CD1c-positive myeloid dendritic cell (primary cell): ENCODE measurements at regions not wholly inside any gene's neighbourhood (a gene's known extent, or its start where the extent isn't known, plus 50 kb on each side); places are given as distances from the start of the nearest gene placed in this dataset.
"Not testable (repeated sequence)": the region's sequence is repeated elsewhere in the genome, so short reads cannot be mapped to it uniquely, and the experiment has no call there.

Experiments used
- DNase-seq: peaks from one replicate; pipeline ENCODE4 v3.0.0-alpha.2; 2016; ENCODE audit errors: extremely low spot score

DNA sequence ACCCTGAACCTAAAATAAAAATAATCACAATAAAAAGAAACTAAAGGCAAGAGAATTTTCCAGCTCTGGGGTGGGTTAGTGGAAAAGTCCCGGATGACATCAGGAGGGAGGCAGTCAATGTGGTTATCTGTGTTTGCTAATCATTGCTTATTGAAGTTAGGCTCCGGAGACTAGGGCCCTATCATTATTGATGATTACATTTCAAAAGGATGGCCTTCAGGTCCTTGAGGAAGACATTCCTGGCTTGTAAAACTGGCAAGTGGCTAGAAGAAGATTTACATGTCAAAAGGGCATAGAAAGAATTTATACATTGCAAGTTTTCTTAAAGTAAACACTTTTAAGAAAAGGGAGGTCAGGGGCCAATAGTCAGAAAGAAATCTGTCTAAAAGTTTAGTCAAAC is 123.4 kb downstream of the POSTN start:
- no peak for DNase-seq

DNA sequence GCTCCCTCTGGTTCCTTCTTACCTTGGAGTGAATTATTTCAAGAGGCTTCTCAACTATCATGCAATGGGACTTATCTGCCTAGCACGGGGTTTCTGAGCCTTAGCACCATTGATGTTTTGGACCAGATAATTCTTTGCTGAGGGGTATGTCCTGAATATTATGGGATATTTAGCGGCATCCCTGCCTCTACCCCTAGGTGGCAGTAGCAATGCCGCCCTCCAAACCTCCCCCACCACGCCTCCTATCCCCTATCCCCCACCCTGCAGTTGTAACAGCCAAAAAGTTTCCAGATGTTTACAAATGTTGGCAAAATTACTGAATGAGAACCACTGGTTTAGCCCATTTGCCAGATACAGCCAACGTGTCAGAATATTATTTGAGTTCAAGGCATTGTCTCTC is 125.5 kb downstream of the POSTN start:
- no peak for DNase-seq

DNA sequence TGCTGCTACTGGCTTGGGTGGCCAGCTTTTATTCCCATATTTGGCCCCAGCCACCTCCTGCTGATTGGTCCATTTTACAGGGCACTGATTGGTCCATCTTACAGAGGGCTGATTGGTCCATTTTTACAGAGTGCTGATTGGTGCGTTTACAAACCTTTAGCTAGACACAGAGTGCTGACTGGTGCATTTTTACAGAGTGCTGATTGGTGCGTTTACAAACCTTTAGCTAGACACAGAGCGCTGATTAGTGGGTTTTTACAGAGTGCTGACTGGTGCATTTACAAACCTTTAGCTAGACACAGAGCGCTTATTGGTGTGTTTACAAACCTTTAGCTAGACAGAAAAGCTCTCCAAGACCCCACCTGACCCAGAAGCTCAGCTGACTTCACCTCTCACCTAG is 126.3 kb downstream of the POSTN start:
- not testable (repeated sequence) for DNase-seq

DNA sequence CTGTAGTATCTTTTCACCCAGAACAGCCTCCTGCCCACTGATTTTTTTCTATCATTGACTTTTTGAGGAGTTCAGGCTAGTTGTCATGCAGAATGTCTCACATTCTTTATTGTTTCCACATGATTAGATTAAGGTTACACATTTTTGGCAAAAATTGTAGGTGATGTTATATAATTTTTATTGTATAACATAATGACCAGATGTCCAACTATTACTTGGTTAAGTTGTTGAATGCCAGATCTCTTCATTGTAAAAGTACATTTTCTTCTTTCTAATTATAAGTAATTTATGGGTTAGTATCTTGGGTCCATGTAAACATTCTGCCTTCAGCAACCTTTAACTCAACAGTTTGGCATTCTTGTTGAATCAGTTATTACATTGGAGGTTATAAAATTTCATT is 138.4 kb downstream of the POSTN start:
- DNase-seq, result no peak

DNA sequence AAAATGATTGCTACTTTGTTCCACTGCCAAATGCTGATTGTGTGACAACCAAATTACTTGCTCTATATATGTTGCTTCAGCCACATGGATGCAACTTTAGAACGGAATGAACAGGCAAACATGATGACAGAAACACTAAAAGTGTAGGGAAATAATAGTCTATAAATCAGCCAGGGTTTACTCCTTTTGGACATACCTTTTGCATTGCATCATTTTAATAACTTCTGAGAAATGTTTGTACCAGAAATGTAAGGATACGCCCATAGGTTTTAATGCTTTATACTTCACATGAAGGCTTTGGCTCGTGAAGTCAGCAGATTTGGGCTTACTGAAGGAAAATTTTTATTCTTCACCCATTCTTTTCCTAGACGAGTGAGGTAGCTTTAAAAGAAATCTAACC is 141.0 kb downstream of the POSTN start:
- DNase-seq, result no peak

DNA sequence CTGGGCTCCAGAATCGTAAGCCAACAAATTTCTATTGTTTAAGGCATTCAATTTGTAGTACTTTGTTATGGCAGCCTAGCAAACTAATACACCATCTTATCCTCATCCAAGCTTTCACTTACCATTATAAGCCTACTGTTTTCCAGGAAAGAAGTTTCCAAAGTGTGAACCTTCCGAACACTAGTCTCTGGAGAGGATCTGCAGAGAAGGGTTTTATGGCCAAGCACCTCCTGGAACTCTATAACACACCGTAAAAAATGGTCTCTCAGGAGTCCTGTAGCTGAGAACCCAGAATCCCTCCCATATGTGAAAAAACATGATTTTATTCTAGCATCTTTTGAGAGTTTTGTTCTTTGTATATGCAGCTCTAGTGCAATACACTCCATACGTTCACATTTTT is 142.1 kb downstream of the POSTN start:
- no peak for DNase-seq

DNA sequence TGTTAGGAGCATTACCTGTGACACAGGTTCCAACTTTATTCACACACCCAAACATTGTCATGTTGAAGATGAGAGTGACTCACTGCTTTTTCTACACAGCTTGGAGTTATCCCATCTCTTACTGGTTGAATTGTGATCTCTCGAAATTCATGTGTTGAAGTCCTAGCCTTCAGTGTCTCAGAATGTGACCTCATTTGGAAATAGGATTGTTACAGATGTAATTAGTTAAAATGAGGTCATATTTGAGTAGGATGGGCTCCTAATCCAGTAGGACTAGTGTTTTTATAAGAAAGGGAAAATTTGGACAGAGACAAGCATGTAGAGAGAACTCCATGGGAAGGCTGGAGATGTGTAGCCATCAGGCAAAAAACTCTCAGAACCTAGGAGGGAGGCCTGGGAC is 142.5 kb downstream of the POSTN start:
- no peak for DNase-seq

DNA sequence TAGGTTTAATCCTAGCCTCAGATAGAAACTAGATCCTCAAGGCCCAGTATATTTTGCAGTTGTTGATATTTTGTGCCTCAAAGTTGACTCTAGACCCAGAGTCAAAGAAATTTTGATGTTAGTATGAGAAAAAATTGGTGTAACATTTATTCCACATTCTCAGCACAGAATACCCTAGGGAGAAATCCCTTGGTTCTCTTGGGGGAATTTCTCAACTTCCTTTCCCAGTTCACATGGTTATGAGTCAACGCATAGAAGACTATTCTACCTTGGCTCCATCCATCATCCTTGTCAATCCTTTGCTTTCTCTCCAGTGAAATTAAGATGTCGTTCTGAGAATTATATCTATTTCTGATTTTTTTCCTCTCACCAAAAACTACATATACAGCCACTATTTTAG is 145.3 kb downstream of the POSTN start:
- no peak for DNase-seq

DNA sequence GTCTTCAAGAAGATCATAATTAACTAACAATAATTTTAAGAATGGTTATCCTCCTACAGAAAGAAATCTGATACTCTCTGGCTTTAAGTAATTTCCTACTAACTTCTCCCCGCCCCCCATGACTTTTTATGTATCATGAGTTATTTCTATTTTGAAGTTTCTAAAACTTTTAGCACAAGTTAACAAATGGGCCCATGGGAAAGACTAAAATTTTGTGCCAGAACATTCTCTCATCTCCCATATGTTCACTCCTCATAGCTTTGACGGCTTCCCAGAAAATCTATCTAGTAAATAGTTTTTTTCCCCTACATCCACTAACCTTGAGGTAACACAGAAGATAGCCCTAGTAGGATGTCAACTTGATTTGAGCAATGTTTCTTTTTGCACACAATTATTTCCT is 148.3 kb downstream of the POSTN start:
- DNase-seq, result no peak

DNA sequence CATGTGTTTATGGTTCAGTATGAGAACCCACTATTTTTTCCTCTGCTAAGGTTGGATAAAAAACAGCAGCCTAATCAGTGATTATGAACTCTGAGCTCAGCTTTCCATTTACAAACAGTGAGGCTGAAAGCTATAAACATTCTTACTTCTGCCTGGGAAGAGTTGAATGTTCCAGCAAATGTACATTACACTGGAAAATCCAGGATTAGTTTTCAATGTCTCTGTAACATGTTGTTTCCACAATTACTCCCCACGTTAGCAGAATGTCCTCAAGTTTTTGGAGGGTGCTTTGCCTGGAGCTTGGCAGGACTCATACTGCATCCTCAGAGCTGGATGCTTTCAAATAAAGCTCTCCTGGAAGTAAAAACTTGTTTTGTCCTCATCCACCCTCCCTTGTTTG is 150.4 kb downstream of the POSTN start:
- DNase-seq, result no peak

DNA sequence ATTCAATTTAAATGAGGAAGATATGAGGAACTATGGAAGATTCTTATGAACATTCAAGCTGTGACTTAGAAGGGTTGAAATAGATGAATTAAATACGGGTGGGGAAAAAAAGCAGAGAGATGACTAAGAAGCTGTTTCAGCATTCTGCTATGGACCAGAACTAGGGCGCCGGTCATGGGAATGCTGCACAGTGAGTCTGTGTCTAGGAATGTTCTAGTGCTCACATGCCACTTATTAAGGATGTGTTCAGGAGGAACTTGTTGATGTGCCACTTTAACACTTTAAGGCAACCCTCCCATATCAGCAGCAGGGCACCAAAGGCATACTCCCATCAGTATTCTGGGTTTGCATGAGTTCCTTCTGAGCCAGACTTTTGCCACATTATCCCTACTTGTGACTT is 152.1 kb downstream of the POSTN start:
- no peak for DNase-seq

DNA sequence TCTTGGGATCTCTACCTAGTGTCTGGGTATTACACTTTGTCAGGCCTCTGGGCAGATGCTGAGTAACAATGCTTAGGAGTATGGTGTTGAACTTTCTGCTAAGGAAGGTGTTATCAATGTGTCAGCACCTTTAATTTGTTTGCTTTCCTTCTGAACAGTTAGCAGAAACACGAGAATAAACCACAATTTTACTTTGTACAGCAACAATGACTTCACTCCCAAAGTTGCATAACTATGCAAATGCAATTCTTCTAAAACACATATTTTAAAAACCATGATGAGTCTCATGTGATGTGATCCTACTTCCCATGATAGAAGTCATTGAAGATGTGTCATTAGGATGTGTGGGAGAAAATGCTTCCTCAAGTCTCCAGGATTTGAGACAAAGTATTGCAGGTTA is 155.0 kb downstream of the POSTN start:
- DNase-seq, result no peak

DNA sequence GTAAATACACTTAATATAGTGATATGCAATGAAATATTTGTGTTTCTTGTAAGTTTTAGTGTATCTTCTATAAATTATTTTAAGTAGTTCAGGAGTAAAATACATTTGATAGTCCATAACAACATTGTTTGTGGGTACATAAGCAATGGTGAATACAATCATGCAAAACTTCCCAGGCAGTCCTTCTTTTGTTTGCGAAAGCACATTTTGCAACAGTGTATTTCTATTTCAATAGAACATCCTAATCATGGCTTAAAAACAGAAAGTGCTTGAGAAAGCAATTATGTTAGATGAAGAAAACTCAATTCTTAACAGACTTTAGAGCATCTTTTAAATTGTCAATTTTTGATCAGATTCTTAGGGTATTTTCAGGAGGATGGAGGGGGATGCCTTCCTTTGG is 155.6 kb downstream of the POSTN start:
- no peak for DNase-seq

DNA sequence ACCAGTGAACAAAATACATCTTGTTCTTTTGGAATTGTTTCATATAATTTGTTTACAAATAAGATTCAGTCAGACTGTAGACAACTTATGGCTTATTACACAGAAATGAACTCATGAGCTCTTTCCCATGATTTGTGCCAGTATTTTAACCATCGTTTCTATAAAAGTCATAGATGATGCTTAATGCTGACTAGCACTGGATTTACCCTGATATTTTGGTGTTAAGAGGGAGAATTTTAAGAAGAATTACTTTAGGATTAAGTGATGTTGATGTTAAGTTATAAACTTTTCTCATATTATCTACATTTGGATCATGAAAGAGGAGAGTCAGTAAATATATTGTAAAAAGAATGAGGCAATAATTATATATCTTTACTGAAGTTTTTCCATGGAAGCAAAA is 162.7 kb downstream of the POSTN start:
- no peak for DNase-seq

DNA sequence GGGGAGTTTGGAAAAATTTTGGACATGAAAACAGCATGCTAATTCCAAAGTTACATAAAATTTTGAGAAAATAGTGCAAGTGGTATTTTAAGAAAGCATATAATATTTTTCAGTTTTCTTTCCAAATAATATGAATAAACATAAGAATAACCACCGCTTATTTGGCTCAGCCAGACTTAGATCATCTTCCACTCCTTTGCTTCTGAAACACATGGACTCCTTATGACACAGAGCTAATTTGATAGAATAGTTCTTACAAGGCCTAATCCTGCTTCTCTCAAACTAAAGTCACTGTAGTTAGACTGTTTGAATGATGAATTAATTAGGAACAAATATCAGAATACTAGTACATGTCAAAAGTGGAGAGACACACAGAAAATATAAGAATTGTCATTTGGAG is 165.5 kb downstream of the POSTN start:
- DNase-seq, result no peak

DNA sequence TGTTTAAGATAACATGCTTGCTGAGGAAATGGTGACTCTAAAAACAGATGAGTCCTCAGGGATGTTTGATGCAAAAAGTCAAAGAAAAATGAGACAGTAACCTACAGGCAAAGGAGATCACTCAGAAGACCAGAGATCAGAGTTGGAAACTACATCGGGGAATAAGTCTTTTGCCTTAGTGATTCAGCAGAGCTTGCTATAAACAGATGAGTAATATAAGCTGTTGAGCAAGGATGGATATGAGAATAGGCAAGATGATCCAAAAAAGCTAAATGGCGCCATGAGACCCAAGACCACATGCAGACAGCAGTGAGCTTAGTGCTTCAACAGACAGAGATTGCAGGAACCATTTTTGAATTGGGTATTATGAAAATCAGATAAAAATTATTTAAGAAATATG is 168.6 kb downstream of the POSTN start:
- no peak for DNase-seq

DNA sequence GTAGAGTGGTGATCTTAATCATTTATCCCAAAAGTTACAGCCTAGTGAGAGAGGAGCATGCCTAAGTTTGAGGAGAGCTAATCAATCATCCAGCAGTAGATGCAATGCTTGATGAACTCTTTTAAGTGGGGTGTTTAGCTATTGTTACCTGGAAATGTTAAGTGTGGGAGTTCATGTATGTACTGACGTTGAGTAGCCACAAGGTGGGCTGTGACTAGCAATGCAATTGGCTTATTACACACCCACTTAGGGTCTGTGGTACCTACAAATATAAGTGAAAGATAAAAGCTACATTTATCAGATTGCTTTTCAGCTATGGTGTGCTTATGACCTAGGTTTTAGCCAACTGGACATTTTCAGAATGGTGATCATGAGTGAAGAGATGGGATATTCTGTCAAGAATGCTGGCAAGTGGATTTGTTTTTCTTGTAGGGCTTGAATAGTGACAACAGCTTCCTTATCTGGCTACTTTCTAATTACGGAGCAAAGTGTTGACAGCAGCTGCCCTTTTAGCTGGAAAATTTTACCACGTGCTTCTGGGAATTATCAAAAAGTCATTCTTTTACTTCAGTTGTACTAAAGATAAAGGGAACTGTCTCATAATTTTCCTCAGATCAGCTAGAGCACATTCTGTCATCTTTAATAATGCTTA is 170.6 kb downstream of the POSTN start:
- DNase-seq, result no peak

DNA sequence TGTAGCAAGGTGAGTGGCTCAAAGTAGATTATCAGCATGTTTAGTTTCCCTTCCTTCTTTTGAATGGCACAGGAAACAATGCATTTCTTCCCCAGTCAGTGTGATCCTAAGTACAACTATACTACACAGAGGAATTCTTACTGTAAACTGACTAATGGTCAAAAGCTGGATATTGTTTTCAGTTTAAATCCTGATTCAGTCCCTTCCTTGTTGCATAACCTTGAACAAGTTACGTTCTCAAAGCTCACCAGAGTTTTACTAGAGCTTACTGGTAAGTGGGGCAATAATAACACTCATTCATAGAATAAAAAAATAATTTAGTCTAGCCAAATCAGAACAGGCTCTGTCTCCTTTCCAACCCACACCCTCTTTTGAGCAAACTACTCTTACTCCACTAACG is 180.1 kb downstream of the POSTN start:
- no peak for DNase-seq

DNA sequence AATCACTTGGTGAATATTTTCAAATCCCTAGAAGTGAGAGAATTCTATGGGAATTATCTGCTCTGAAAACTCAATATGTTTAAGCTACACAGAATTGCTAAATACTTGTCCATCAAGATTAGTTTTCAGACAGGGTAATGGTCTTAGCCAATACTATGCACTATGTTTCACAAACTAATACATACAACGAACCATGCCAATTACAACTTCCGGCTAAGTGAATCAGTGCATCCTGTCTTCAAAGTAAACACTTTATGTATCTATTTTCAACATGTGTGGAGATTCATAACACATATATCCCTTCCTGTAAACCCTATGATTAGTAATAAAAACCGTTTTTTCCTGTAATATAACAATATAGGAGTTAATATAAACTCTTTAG is 181.5 kb downstream of the POSTN start:
- DNase-seq, result no peak

DNA sequence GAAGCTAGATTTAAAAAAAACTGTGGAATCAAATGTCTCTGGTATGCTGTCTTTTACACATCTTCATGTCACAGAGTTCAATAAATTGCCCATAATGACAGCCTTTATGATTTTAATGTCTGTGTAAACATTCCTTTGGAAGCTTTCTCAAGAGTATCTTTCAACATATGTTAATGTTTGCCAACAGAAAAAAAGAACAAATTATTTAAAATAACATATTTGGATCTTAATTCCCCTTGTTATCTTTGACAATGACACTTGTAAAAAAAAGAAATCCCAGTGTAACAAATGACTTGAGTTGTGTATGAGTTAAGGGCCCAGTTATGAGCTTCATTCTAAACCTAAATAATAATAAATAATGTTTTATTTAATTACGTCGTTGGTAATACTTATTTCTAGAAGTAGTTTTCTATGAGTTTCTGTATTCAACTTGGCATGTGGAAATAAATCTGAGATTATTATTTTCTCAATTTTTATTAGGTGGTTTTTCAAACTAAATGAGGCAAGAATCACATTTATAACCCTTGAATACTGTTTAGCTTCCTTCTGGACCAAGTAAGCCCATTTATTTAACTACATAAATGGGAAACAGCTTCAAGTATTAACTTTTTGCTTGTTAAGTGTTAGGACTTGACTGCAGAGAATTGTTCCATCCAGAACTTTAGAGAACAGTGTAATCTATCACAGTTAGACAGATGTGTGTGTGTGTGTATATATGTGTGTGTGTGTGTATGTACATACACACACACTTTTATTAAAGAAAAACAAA is 182.1 kb downstream of the POSTN start:
- DNase-seq, result no peak

DNA sequence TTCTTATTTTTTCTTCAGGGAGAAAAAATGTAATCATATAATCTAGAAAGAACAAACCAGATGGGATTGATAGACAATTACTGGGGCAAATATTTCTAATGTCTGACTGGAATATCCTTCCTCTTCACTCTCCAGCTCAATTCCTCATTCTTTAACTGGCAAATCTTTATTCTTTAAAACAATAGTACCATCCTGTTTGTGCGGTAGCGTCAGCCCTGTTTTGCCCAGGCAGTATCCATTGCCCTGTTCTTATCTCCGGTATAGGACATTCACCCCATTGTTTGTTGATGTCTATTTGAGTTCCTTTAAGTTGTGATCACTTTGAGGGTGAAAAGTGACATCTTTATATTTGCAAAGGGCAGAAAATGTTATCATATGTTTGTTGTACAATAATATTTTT is 185.4 kb downstream of the POSTN start:
- DNase-seq, result no peak

DNA sequence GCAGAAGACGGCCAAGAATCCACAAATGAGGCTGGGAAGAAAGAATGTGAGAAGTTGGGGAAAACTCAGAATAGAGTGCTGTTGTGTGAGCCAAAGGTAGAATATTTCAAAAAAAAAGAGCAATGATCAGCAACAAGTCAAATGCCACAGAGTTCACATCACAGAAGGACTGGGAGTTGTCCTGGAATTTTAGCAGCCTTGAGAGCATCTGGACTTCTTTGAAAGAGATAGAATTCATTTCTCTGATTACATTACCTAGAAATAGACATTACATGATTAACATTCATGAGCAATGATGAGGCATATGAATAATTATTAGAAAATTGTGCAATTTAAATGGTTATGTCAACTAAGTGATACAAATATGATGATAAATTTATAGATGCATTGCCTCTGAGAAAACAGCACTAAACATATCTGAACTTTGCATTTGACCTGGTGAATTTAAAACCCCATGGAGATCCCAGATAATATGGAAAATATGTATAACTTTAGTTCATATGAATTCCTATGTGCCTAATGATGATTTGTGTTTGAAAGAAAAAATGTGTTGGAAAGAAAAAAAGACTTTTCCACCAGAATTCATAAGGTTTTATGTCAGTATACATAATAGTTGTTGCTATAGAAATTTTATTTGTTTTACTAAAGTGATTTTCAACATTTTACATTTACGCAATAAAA is 186.2 kb downstream of the POSTN start:
- no peak for DNase-seq

DNA sequence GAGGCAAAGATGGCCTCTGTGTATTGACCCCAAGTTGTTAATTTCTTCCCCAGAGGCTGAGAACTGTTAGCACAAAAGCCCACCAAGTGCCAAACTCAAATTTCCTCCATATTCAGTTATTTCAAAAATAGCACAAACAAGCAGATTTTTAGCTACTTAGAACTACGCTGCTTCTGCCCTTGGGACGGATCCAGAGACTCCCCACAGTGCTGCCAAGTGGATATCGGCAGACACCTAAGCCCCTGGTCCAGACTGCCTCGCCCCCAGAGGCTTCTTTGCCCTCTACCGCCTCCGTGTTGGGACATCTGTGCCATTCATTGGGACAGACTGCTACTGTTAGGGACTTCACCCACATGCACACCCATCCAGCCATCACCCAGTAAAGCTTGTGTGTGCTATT is 188.3 kb downstream of the POSTN start:
- no peak for DNase-seq
